ENCODE measurements at regions not wholly inside any gene's neighbourhood (a gene's known extent, or its start where the extent isn't known, plus 50 kb on each side); places are given as distances from the start of the nearest gene placed in this dataset.

GRCh38 chrX:22664826-22665225, 334.9 kb upstream of the DDX53 start:
- H3K27me3 ChIP-seq (ENCODE audit: insufficient read depth, low read depth) = no peaks in the 10 kb centered on the region
- BruUV-seq (replicated peaks) = no TSS peak
- no peak for TF ChIP-seq EZH2 (IDR thresholded peaks at IDR 0.05; ENCODE audit: low read depth)
- no peak for TF ChIP-seq CTCF (conservative IDR thresholded peaks at IDR 0.05)

GRCh38 chrX:22665818-22666217, 333.9 kb upstream of the DDX53 start:
- Histone ChIP-seq H3K79me2 (ENCODE audit: low read depth) (no peaks in the 10 kb centered on the region), H3F3A (ENCODE audit: insufficient read depth, low read depth) (no peaks in the 10 kb centered on the region), H3K36me3 (ENCODE audit: low read depth) (no peaks in the 10 kb centered on the region), H3K4me1 (replicated peaks; ENCODE audit: insufficient read depth) (no peaks in the 10 kb centered on the region), H2AFZ (no peak overlapping the region), H3K4me2 (no peak overlapping the region), H3K4me3 (no peak overlapping the region), H3K9me2 (ENCODE audit: insufficient read depth) (no peaks in the 10 kb centered on the region), H3K27ac (no peak overlapping the region), H4K20me1 (ENCODE audit: insufficient read depth) (no peaks in the 10 kb centered on the region), H3K9me3 (ENCODE audit: insufficient read depth, low read depth) (no peaks in the 10 kb centered on the region), H3K27me3 (ENCODE audit: insufficient read depth, low read depth) (no peaks in the 10 kb centered on the region)
- TF ChIP-seq EZH2 (IDR thresholded peaks at IDR 0.05; ENCODE audit: low read depth) = no peak
- TF ChIP-seq CTCF (conservative IDR thresholded peaks at IDR 0.05) = no peak
- ChIA-PET POLR2A (ENCODE audit: unreplicated experiment) (no interaction called here), CTCF (interaction anchor here (0.6 kb wide), 1 partner anchor 951 kb away, joined by 3 read pairs; no protein-coding TSS in a partner anchor)
- no peak for DNase-seq
- intact Hi-C loops (cut with micrococcal nuclease; ENCODE audit: unreplicated experiment) = no loop called here
- no TSS peak for BruUV-seq (replicated peaks)

More at GRCh38 chrX:22664826-22665225, 334.9 kb upstream of the DDX53 start:
- Histone ChIP-seq H3K9me3 (ENCODE audit: insufficient read depth, low read depth) (no peaks in the 10 kb centered on the region), H3K4me3 (no peak overlapping the region), H3K79me2 (ENCODE audit: low read depth) (no peaks in the 10 kb centered on the region), H3K4me2 (no peak overlapping the region), H3K9me2 (ENCODE audit: insufficient read depth) (no peaks in the 10 kb centered on the region), H3F3A (ENCODE audit: insufficient read depth, low read depth) (no peaks in the 10 kb centered on the region), H4K20me1 (ENCODE audit: insufficient read depth) (no peaks in the 10 kb centered on the region), H3K27ac (no peak overlapping the region), H3K4me1 (replicated peaks; ENCODE audit: insufficient read depth) (no peaks in the 10 kb centered on the region), H3K36me3 (ENCODE audit: low read depth) (no peaks in the 10 kb centered on the region), H2AFZ (no peak overlapping the region)
- POLR2A ChIA-PET (ENCODE audit: unreplicated experiment) = no interaction called here
- DNase-seq = no peak
- CTCF ChIA-PET = no interaction called here
- intact Hi-C loops (cut with micrococcal nuclease; ENCODE audit: unreplicated experiment) = no loop called here

- DNase-seq = no peak
- ChIA-PET CTCF (interaction anchor here (0.6 kb wide), 2 partner anchors 608 to 950 kb away, joined by 3 to 13 read pairs; no protein-coding TSS in a partner anchor), POLR2A (ENCODE audit: unreplicated experiment) (interaction anchor here (0.6 kb wide), 1 partner anchor 530 kb away, joined by 15 read pairs; no protein-coding TSS in a partner anchor)
- Histone ChIP-seq H3K27ac (no peak overlapping the region), H3K27me3 (ENCODE audit: insufficient read depth, low read depth) (no peaks in the 10 kb centered on the region), H3K4me2 (no peak overlapping the region), H3K4me3 (no peak overlapping the region), H2AFZ (no peak overlapping the region), H3K9me2 (ENCODE audit: insufficient read depth) (no peaks in the 10 kb centered on the region), H3K36me3 (ENCODE audit: low read depth) (no peaks in the 10 kb centered on the region), H3K79me2 (ENCODE audit: low read depth) (no peaks in the 10 kb centered on the region), H3K9me3 (ENCODE audit: insufficient read depth, low read depth) (no peaks in the 10 kb centered on the region), H3K4me1 (replicated peaks; ENCODE audit: insufficient read depth) (no peaks in the 10 kb centered on the region), H3F3A (ENCODE audit: insufficient read depth, low read depth) (no peaks in the 10 kb centered on the region), H4K20me1 (ENCODE audit: insufficient read depth) (no peaks in the 10 kb centered on the region)
- no TSS peak for BruUV-seq (replicated peaks)
- TF ChIP-seq CTCF (conservative IDR thresholded peaks at IDR 0.05) (no peak; the same call in 1 of the 2 replicates), EZH2 (IDR thresholded peaks at IDR 0.05; ENCODE audit: low read depth) (no peak)
- intact Hi-C loops (cut with micrococcal nuclease; ENCODE audit: unreplicated experiment) = no loop called here
These were observed 333.3 kb upstream of the DDX53 start for GRCh38 chrX:22666441-22666840.
